HL-60 (cell line): ENCODE measurements at regions not wholly inside any gene's neighbourhood (a gene's known extent, or its start where the extent isn't known, plus 50 kb on each side); places are given as distances from the start of the nearest gene placed in this dataset.

Source experiments
- DNase-seq, 2 experiments: peaks; one replicate each; pipeline ENCODE4 v3.0.0-alpha.2; 2010 to 2020; ENCODE audit warnings: low read depth in 1 of 2, low spot score in 1 of 2
- H3K27ac ChIP-seq: fragments of 250-450 bp; sonication (Bioruptor Pico); replicated peaks from 2 replicates; pipeline ENCODE4 v1.5.1; 2020; ENCODE audit warnings: mild to moderate bottlenecking, moderate library complexity
- H3K27me3 ChIP-seq: fragments of 250-450 bp; sonication (Bioruptor Pico); 2 replicates; pipeline ENCODE4 v1.5.1; 2021; ENCODE audit warnings: mild to moderate bottlenecking, moderate library complexity; ENCODE audit not compliant: insufficient read depth, poor library complexity, severe bottlenecking
- H3K4me3 ChIP-seq: replicated peaks from 2 replicates; pipeline ENCODE4 v1.5.1; 2011; ENCODE audit warnings: mild to moderate bottlenecking, control low read depth, low read length; ENCODE audit not compliant: insufficient read depth
- CTCF ChIP-seq: IDR thresholded peaks from one replicate; pipeline ENCODE4 v1.5.1; 2011; ENCODE audit warnings: low read length, control low read depth, inconsistent platforms; ENCODE audit not compliant: insufficient read depth
- GABPA ChIP-seq: IDR thresholded peaks from 2 replicates; pipeline ENCODE4 v1.6.1; 2012; ENCODE audit warnings: low read depth
- POLR2AphosphoS5 ChIP-seq: IDR thresholded peaks from 2 replicates; pipeline ENCODE4 v1.6.1; 2012; ENCODE audit warnings: low read depth
- REST ChIP-seq: IDR thresholded peaks from 2 replicates; pipeline ENCODE4 v1.6.1; 2012; ENCODE audit warnings: low read depth; ENCODE audit not compliant: insufficient replicate concordance
- SPI1 ChIP-seq: IDR thresholded peaks from 2 replicates; pipeline ENCODE4 v1.6.1; 2012; ENCODE audit warnings: low read depth, mild to moderate bottlenecking, borderline replicate concordance

- DNase-seq, result no peak
- no peaks in the 10 kb centered on the region for H3K27me3 ChIP-seq
- H3K27ac ChIP-seq, result no peak overlapping the region
- TF ChIP-seq REST (no peak), CTCF (no peak), POLR2AphosphoS5 (no peak), GABPA (no peak), SPI1 (no peak)
- no peak overlapping the region for H3K4me3 ChIP-seq
Observed at GRCh38 chr2:199556527-199557285, 99.0 kb upstream of the SATB2 start.

- H3K4me3 ChIP-seq, result no peak overlapping the region
- no peak for DNase-seq
- TF ChIP-seq SPI1, result no peak
- no peak for TF ChIP-seq POLR2AphosphoS5
- no peak for TF ChIP-seq CTCF
- no peaks in the 10 kb centered on the region for H3K27me3 ChIP-seq
- H3K27ac ChIP-seq, result no peak overlapping the region
Observed at GRCh38 chr2:199554026-199554425, 96.3 kb upstream of the SATB2 start.

GRCh38 chr2:199552141-199552540 lies 94.4 kb upstream of the SATB2 start:
- no peak for TF ChIP-seq REST
- Histone ChIP-seq H3K27ac (no peak overlapping the region), H3K27me3 (no peaks in the 10 kb centered on the region), H3K4me3 (no peak overlapping the region)
- DNase-seq, result no peak

GRCh38 chr2:199543606-199544172 lies 86.0 kb upstream of the SATB2 start:
- Histone ChIP-seq H3K27ac (no peak overlapping the region), H3K4me3 (no peak overlapping the region), H3K27me3 (no peaks in the 10 kb centered on the region)
- DNase-seq, result no peak
- TF ChIP-seq REST (no peak), SPI1 (no peak), CTCF (no peak), POLR2AphosphoS5 (no peak), GABPA (no peak)
